ENCODE measurements at regions not wholly inside any gene's neighbourhood (a gene's known extent, or its start where the extent isn't known, plus 50 kb on each side); places are given as distances from the start of the nearest gene placed in this dataset.
A peak's percentile ranks its signal among the peaks of the same experiment; 100 is the strongest.

GRCh38 chr6:126551832-126552231 is 211.9 kb downstream of the CENPW start:
- TF ChIP-seq CTCF (IDR thresholded peaks at IDR 0.05; ENCODE audit: unreplicated experiment): no peak
- Mint-ChIP-seq H3K9me3 (peaks cover 14% of the 10 kb centered on the region), H3K27ac (no peak overlapping the region), H3K4me3 (no peak overlapping the region), H3K4me1 (no peaks in the 10 kb centered on the region), H3K27me3 (ENCODE audit: low read depth) (no peaks in the 10 kb centered on the region), H3K36me3 (no peaks in the 10 kb centered on the region)
- no peak for DNase-seq (ENCODE audit: low spot score in 2 of 2, unreplicated experiment in 2 of 2)

GRCh38 chr6:126553854-126554253 is 213.9 kb downstream of the CENPW start:
- Mint-ChIP-seq H3K27me3 (ENCODE audit: low read depth) (no peaks in the 10 kb centered on the region), H3K4me1 (no peaks in the 10 kb centered on the region), H3K27ac (no peak overlapping the region), H3K9me3 (peaks cover 4% of the 10 kb centered on the region), H3K4me3 (no peak overlapping the region), H3K36me3 (no peaks in the 10 kb centered on the region)
- no peak for DNase-seq (ENCODE audit: low spot score in 2 of 2, unreplicated experiment in 2 of 2)
- TF ChIP-seq CTCF (IDR thresholded peaks at IDR 0.05; ENCODE audit: unreplicated experiment): no peak

DNA sequence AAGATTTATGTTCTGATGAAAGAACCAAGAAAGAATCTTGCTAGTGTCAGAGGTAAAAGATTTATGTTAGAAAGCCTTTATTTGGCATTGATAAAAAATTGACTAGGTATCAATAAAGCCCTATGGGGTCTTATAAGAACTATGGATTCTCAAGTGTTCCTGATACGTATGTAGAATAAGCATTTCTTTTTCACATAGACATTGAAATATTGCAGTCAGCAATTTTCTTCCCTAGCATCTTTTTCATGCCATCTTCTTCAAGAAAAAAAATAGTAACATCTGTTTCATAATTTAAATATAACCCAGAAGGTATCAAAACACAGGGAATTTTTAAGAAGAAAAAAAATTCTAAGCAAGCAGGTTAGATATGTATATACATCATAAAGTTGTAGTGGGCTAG is 230.6 kb downstream of the CENPW start:
- H3K27me3 Mint-ChIP-seq (ENCODE audit: low read depth): no peaks in the 10 kb centered on the region
- H3K36me3 Mint-ChIP-seq: no peaks in the 10 kb centered on the region
- no peak for TF ChIP-seq CTCF (IDR thresholded peaks at IDR 0.05; ENCODE audit: unreplicated experiment)
- H3K4me3 Mint-ChIP-seq: no peak overlapping the region
- no peak overlapping the region for H3K27ac Mint-ChIP-seq
- peaks cover 11% of the 10 kb centered on the region for H3K4me1 Mint-ChIP-seq
- H3K9me3 Mint-ChIP-seq: peaks cover 8% of the 10 kb centered on the region
- DNase-seq (ENCODE audit: low spot score in 2 of 2, unreplicated experiment in 2 of 2): no peak

GRCh38 chr6:126574301-126574700 is 234.4 kb downstream of the CENPW start:
- H3K9me3 Mint-ChIP-seq: no peaks in the 10 kb centered on the region
- H3K27me3 Mint-ChIP-seq (ENCODE audit: low read depth): no peaks in the 10 kb centered on the region
- no peaks in the 10 kb centered on the region for H3K36me3 Mint-ChIP-seq
- H3K27ac Mint-ChIP-seq: peak overlapping the region; percentile 18
- no peak for DNase-seq (ENCODE audit: low spot score in 2 of 2, unreplicated experiment in 2 of 2)
- H3K4me3 Mint-ChIP-seq: no peak overlapping the region
- H3K4me1 Mint-ChIP-seq: peaks cover 11% of the 10 kb centered on the region
- no peak for TF ChIP-seq CTCF (IDR thresholded peaks at IDR 0.05; ENCODE audit: unreplicated experiment)

- H3K27ac Mint-ChIP-seq: no peak overlapping the region
- H3K27me3 Mint-ChIP-seq (ENCODE audit: low read depth): no peaks in the 10 kb centered on the region
- peaks cover 11% of the 10 kb centered on the region for H3K9me3 Mint-ChIP-seq
- H3K4me3 Mint-ChIP-seq: no peak overlapping the region
- H3K36me3 Mint-ChIP-seq: no peaks in the 10 kb centered on the region
- no peaks in the 10 kb centered on the region for H3K4me1 Mint-ChIP-seq
- DNase-seq (ENCODE audit: low spot score in 2 of 2, unreplicated experiment in 2 of 2): no peak
- TF ChIP-seq CTCF (IDR thresholded peaks at IDR 0.05; ENCODE audit: unreplicated experiment): no peak
Measured at GRCh38 chr6:126581316-126581715, 241.4 kb downstream of the CENPW start.

- Mint-ChIP-seq H3K36me3 (peaks cover 8% of the 10 kb centered on the region), H3K4me1 (peaks cover 2% of the 10 kb centered on the region), H3K4me3 (no peak overlapping the region), H3K27ac (no peak overlapping the region), H3K9me3 (peaks cover 37% of the 10 kb centered on the region), H3K27me3 (ENCODE audit: low read depth) (no peaks in the 10 kb centered on the region)
- no peak for DNase-seq (ENCODE audit: low spot score in 2 of 2, unreplicated experiment in 2 of 2)
- TF ChIP-seq CTCF (IDR thresholded peaks at IDR 0.05; ENCODE audit: unreplicated experiment): no peak
Measured at GRCh38 chr6:126600258-126600916, 260.5 kb downstream of the CENPW start.

Data from mesothelial cell of epicardium (in vitro differentiated cells).